PFSK-1 (cell line): ENCODE measurements at regions not wholly inside any gene's neighbourhood (a gene's known extent, or its start where the extent isn't known, plus 50 kb on each side); places are given as distances from the start of the nearest gene placed in this dataset.

Source experiments
- FOXP2 ChIP-seq: optimal IDR thresholded peaks from 2 replicates; pipeline ENCODE3; 2011; ENCODE audit warnings: borderline replicate concordance, control low read depth, inconsistent platforms; ENCODE audit not compliant: insufficient read depth; ENCODE audit errors: extremely low read length, extremely low read depth
- POLR2AphosphoS5 ChIP-seq: IDR thresholded peaks from 2 replicates; pipeline ENCODE4 v1.6.1; 2012; ENCODE audit warnings: low read depth, mild to moderate bottlenecking, control low read depth, low read length, moderate library complexity
- SIN3A ChIP-seq: IDR thresholded peaks from 2 replicates; pipeline ENCODE4 v1.6.1; 2012; ENCODE audit warnings: mild to moderate bottlenecking, low read length, moderate library complexity, borderline replicate concordance; ENCODE audit not compliant: insufficient read depth
- TF ChIP-seq, protein P1 (sequence below), 2 experiments: IDR thresholded peaks; 2 replicates each; pipeline versions ENCODE4 v1.6.1 to v1.8.0; 2011 to 2012; ENCODE audit warnings: low read depth in 2 of 2, low read length in 2 of 2, control low read depth in 1 of 2, inconsistent platforms in 1 of 2, mild to moderate bottlenecking in 1 of 2, moderate library complexity in 1 of 2; ENCODE audit not compliant: insufficient read depth in 1 of 2

DNA sequence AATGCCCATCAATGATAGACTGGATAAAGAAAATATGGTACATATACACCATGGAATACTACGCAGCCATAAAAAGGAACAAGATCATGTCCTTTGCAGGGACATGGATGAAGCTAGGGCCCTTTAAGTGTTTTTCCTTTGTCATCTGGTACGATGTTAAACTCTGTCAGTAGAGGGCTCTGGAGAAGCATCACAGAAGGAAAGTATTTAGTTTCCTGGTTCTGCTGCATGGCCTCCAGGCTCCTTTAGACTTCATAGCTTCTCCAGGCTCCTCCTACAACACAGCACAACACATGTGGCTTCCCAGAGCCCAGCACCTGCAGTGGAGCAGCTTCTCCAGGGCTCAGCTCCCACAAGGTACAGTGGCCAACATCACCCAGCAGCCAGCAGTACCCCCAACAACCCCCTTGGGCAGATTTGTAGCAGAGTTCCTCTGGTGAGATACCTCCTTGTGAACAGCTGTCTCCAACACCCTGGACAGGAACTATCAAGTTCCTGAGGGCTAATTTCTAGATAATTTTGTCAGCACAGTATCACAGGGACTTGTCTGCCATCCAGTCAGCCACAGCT lies 63.4 kb downstream of the KCTD12 start:
- TF ChIP-seq SIN3A, result no peak
- no peak for TF ChIP-seq POLR2AphosphoS5
- TF ChIP-seq FOXP2, result no peak
- TF ChIP-seq, protein P1, sequence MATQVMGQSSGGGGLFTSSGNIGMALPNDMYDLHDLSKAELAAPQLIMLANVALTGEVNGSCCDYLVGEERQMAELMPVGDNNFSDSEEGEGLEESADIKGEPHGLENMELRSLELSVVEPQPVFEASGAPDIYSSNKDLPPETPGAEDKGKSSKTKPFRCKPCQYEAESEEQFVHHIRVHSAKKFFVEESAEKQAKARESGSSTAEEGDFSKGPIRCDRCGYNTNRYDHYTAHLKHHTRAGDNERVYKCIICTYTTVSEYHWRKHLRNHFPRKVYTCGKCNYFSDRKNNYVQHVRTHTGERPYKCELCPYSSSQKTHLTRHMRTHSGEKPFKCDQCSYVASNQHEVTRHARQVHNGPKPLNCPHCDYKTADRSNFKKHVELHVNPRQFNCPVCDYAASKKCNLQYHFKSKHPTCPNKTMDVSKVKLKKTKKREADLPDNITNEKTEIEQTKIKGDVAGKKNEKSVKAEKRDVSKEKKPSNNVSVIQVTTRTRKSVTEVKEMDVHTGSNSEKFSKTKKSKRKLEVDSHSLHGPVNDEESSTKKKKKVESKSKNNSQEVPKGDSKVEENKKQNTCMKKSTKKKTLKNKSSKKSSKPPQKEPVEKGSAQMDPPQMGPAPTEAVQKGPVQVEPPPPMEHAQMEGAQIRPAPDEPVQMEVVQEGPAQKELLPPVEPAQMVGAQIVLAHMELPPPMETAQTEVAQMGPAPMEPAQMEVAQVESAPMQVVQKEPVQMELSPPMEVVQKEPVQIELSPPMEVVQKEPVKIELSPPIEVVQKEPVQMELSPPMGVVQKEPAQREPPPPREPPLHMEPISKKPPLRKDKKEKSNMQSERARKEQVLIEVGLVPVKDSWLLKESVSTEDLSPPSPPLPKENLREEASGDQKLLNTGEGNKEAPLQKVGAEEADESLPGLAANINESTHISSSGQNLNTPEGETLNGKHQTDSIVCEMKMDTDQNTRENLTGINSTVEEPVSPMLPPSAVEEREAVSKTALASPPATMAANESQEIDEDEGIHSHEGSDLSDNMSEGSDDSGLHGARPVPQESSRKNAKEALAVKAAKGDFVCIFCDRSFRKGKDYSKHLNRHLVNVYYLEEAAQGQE (IDR thresholded peaks at IDR 0.05; ENCODE audit: insufficient read depth in 1 of 2, low read depth in 2 of 2, low read length in 2 of 2), result no peak
